GM12801 (cell line): ENCODE measurements at regions not wholly inside any gene's neighbourhood (a gene's known extent, or its start where the extent isn't known, plus 50 kb on each side); places are given as distances from the start of the nearest gene placed in this dataset.

Source experiments
- CTCF ChIP-seq: IDR thresholded peaks from one replicate; pipeline ENCODE4 v1.5.1; 2011; ENCODE audit warnings: control low read depth; ENCODE audit not compliant: insufficient read length; ENCODE audit errors: extremely low read depth

DNA sequence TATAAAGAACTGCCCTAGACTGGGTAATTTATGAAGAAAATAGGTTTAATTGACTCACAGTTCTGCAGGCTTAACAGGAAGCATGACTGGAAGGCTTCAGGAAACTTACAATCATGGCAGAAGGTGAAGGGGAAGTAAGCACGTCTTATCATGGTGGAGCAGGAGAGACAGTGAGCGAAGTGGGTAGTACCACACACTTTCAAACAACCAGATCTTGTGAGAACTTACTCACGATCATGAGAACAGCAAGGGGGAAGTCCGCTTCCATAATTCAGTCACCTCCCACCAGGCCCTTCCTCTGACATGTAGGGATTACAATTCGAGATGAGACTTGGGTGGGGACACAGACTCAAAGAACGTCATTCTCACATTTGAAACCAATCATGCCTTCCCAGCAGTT, 260.1 kb upstream of the FAM98A start:
- no peak for TF ChIP-seq CTCF

DNA sequence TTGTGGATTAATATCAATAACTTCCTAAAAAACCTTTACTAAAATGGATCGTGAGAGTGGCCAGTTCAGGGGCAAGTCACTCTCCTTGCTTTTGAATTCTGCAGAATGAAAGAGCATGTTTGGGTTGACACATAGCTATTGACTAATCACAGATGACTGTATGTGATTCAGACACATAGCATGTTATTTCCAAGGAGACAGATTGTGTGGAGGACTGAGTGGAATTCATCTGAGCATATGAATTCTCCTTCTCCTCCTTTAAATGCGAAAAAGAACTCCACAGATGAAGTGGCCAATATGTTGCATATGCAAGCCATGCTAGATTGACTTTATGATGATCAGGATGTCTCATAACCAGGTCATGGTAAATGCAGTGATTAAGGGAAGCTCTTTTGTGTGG, 249.4 kb upstream of the FAM98A start:
- TF ChIP-seq CTCF, result no peak

GRCh38 chr2:33839791-33840190, 240.7 kb upstream of the FAM98A start:
- no peak for TF ChIP-seq CTCF

- TF ChIP-seq CTCF, result no peak
Observed at GRCh38 chr2:33836628-33837027, 237.5 kb upstream of the FAM98A start.

- TF ChIP-seq CTCF, result no peak
Observed at GRCh38 chr2:33835911-33836310, 236.8 kb upstream of the FAM98A start.

DNA sequence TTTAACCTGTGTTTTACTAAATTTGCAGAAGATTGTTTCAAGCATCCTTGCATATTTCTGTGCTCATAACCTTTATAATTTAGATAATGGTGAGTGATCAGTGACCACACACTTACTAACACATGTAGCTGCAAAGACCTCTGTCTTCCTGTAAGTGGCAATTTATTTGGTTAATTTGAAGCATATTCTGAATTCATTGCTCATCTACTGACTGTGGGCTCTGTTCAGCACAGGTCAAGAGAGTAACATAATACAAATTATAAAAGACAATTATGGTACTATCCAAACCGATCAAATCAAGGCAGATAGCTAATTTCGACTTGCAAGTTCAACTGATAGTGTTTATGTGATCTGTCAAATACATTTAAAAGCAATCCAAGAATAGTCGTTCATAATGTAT, 223.9 kb upstream of the FAM98A start:
- TF ChIP-seq CTCF, result no peak

DNA sequence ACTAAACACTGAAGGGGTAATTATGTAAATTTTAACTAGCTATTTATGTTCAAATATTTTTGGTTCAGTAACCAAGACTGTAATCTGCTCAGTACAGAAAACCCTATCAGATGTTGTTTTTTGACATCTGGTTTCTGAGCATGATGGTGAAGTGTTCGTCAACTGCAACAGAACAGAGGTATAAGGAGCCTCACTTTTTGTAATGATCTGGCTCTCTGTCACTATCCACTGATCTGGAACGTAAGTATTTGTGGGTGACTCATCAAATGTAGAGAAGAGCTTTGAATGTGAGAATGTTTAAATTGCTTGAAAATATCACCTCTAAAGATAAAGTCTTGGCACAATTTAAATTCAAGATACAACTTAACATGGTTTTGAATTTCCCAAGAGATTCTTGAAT, 213.6 kb upstream of the FAM98A start:
- TF ChIP-seq CTCF, result no peak
